Renal pelvis (tissue), 1 donor: ENCODE measurements at regions not wholly inside any gene's neighbourhood (a gene's known extent, or its start where the extent isn't known, plus 50 kb on each side); places are given as distances from the start of the nearest gene placed in this dataset.
"Not testable (repeated sequence)": the region's sequence is repeated elsewhere in the genome, so short reads cannot be mapped to it uniquely, and the experiment has no call there.

Experiments used
- DNase-seq: peaks from one replicate; pipeline ENCODE4 v3.0.0-alpha.2; 2013

- no peak for DNase-seq
Measured at GRCh38 chr2:234374150-234374508, 122.8 kb downstream of the ARL4C start.

- no peak for DNase-seq
Measured at GRCh38 chr2:234373481-234374149, 123.3 kb downstream of the ARL4C start.

GRCh38 chr2:234373060-234373459 is 123.8 kb downstream of the ARL4C start:
- no peak for DNase-seq

- no peak for DNase-seq
Measured at GRCh38 chr2:234372506-234372905, 124.4 kb downstream of the ARL4C start.

GRCh38 chr2:234368861-234369261 is 128.0 kb downstream of the ARL4C start:
- no peak for DNase-seq

GRCh38 chr2:234366891-234367290 is 130.0 kb downstream of the ARL4C start:
- no peak for DNase-seq

- DNase-seq, result no peak
Measured at GRCh38 chr2:234364661-234365060, 132.2 kb downstream of the ARL4C start.

- DNase-seq, result no peak
Measured at GRCh38 chr2:234363647-234364294, 133.1 kb downstream of the ARL4C start.

- peak; percentile 76 for DNase-seq
Measured at GRCh38 chr2:234363011-234363487, 133.8 kb downstream of the ARL4C start.

- DNase-seq, result not testable (repeated sequence)
Measured at GRCh38 chr2:234360313-234360975, 136.4 kb downstream of the ARL4C start.

GRCh38 chr2:234357666-234358065 is 139.2 kb downstream of the ARL4C start:
- no peak for DNase-seq

- no peak for DNase-seq
Measured at GRCh38 chr2:234355808-234356365, 141.0 kb downstream of the ARL4C start.

GRCh38 chr2:234355021-234355720 is 141.7 kb downstream of the ARL4C start:
- no peak for DNase-seq

GRCh38 chr2:234352270-234352669 is 144.6 kb downstream of the ARL4C start:
- DNase-seq, result no peak

GRCh38 chr2:234351866-234352265 is 145.0 kb downstream of the ARL4C start:
- DNase-seq, result not testable (repeated sequence)

- no peak for DNase-seq
Measured at GRCh38 chr2:234348081-234348480, 148.8 kb downstream of the ARL4C start.

- no peak for DNase-seq
Measured at GRCh38 chr2:234345921-234346320, 151.0 kb downstream of the ARL4C start.

- no peak for DNase-seq
Measured at GRCh38 chr2:234344012-234344411, 152.9 kb downstream of the ARL4C start.

GRCh38 chr2:234343372-234343771 is 153.5 kb downstream of the ARL4C start:
- no peak for DNase-seq

- DNase-seq, result no peak
Measured at GRCh38 chr2:234341306-234341985, 155.4 kb downstream of the ARL4C start.

GRCh38 chr2:234339501-234339900 is 157.4 kb downstream of the ARL4C start:
- no peak for DNase-seq

GRCh38 chr2:234339011-234339410 is 157.9 kb downstream of the ARL4C start:
- DNase-seq, result no peak
